ENCODE measurements at regions not wholly inside any gene's neighbourhood (a gene's known extent, or its start where the extent isn't known, plus 50 kb on each side); places are given as distances from the start of the nearest gene placed in this dataset.

DNA sequence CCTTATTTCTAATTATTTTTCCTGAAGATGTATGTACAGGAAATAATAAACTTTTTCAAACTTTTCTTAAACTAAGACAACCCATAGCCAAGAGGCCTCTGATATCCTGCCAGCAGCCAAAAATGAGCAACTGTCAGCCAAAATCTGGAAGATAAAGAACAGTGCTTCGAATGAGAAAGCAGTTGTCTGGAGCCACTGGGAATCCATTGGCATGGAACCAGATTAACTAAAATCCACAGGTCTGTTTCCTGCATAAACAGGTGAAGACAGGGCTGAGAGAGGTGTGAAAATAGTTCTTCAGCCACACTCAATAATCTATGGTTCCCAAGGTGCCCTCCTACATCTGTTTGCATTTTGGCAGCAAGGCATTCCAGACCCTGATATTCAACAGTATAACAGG is 1076.7 kb upstream of the PIK3C3 start:
- Histone ChIP-seq H3K4ac (replicated peaks; ENCODE audit: insufficient read length, low read depth, low read length) (no peak overlapping the region), H3K23ac (ENCODE audit: insufficient read length) (no peak overlapping the region), H3K9me3 (ENCODE audit: insufficient read depth in 2 of 2, low read depth in 1 of 2, low read length in 1 of 2) (no peaks in the 10 kb centered on the region), H2BK5ac (ENCODE audit: low read depth, low read length) (no peak overlapping the region), H3K79me1 (ENCODE audit: low read depth, low read length) (no peaks in the 10 kb centered on the region), H3K4me3 (ENCODE audit: extremely low read depth in 1 of 4, insufficient read depth in 2 of 4, low read depth in 3 of 4, low read length in 4 of 4) (no peak overlapping the region), H4K20me1 (replicated peaks in 1 of 2; ENCODE audit: control insufficient read depth in 1 of 2, insufficient read depth in 2 of 2, low read length in 2 of 2) (no peaks in the 10 kb centered on the region), H2BK120ac (replicated peaks; ENCODE audit: low read depth, low read length) (no peak overlapping the region), H2BK20ac (ENCODE audit: low read length) (no peak overlapping the region), H4K91ac (replicated peaks; ENCODE audit: insufficient read length, low read length) (no peak overlapping the region), H2AK5ac (ENCODE audit: low read depth, low read length) (no peak overlapping the region), H3K4me2 (ENCODE audit: insufficient read depth in 1 of 2, low read depth in 2 of 2, low read length in 2 of 2) (no peak overlapping the region), H3K9ac (replicated peaks in 1 of 4; ENCODE audit: extremely low read depth in 1 of 4, low read depth in 3 of 4, low read length in 3 of 4) (no peak overlapping the region), H3K79me2 (ENCODE audit: control insufficient read depth in 1 of 2, insufficient read depth in 2 of 2, low read length in 2 of 2) (no peaks in the 10 kb centered on the region), H3K56ac (replicated peaks; ENCODE audit: insufficient read length, low read depth, low read length) (no peak overlapping the region), H3K14ac (ENCODE audit: insufficient read length) (no peak overlapping the region), H2BK15ac (ENCODE audit: low read length) (no peak overlapping the region), H4K5ac (ENCODE audit: insufficient read length, low read depth, low read length) (no peak overlapping the region), H4K8ac (ENCODE audit: extremely low read depth, insufficient read depth, low read length) (no peak overlapping the region), H3K18ac (ENCODE audit: extremely low read depth, low read length) (no peak overlapping the region), H3K4me1 (replicated peaks in 1 of 4; ENCODE audit: control insufficient read depth in 3 of 4, insufficient read depth in 4 of 4, low read length in 3 of 4) (peaks cover 0 to 8% (median 1%) of the 10 kb centered on the region in 4 experiments; a peak in 2 of 7 replicates), H2AFZ (ENCODE audit: low read length) (no peak overlapping the region), H3K27ac (ENCODE audit: low read depth, low read length) (no peak overlapping the region), H3K27me3 (replicated peaks in 1 of 4; ENCODE audit: control insufficient read depth in 3 of 4, extremely low read depth in 1 of 4, insufficient read depth in 3 of 4, low read length in 3 of 4) (no peaks in the 10 kb centered on the region), H2BK12ac (ENCODE audit: low read depth, low read length) (no peak overlapping the region), H3K36me3 (ENCODE audit: control insufficient read depth in 2 of 4, insufficient read depth in 4 of 4, low read length in 3 of 4) (no peaks in the 10 kb centered on the region), H3K23me2 (ENCODE audit: low read depth, low read length) (no peaks in the 10 kb centered on the region)
- FAIRE-seq (no peak), DNase-seq (ENCODE audit: low read depth in 1 of 2, low spot score in 2 of 2) (no peak)
- ChIA-PET CTCF (ENCODE audit: partially characterized antibody) (no interaction called here), POLR2A (ENCODE audit: partially characterized antibody) (no interaction called here)
- 74% methylated on average over 1 of the region's 1 CpG; no CpG with 5 or more reads in 1 of the 2 experiments for WGBS, 2 experiments (ENCODE audit: extremely low coverage in 1 of 2, insufficient coverage in 1 of 2, insufficient read length in 1 of 2, insufficient replicate concordance in 2 of 2, low coverage in 1 of 2, low lambda C conversion rate in 2 of 2, missing lambda C conversion rate in 1 of 2)
- TF ChIP-seq TCF12 (IDR thresholded peaks at IDR 0.05; ENCODE audit: low read depth, low read length): peak; percentile 32; the same call in 1 of the 2 replicates
- TF ChIP-seq JUND (IDR thresholded peaks at IDR 0.05; ENCODE audit: low read length): no peak
- no peak for TF ChIP-seq CREB1 (IDR thresholded peaks at IDR 0.05)
- TF ChIP-seq CEBPB (IDR thresholded peaks at IDR 0.05; ENCODE audit: low read depth, low read length): no peak
- TF ChIP-seq RNF2 (IDR thresholded peaks at IDR 0.05; ENCODE audit: borderline replicate concordance, low read depth, low read length, missing control alignments, poor library complexity, severe bottlenecking): no peak
- TF ChIP-seq ASH2L (IDR thresholded peaks at IDR 0.05; ENCODE audit: low read length): no peak
- TF ChIP-seq E2F6 (IDR thresholded peaks at IDR 0.05): peak; percentile 66
- TF ChIP-seq PHF8 (conservative IDR thresholded peaks at IDR 0.05; ENCODE audit: low read depth, low read length): no peak
- TF ChIP-seq SRF (IDR thresholded peaks at IDR 0.05; ENCODE audit: low read depth, low read length): no peak
- peak; percentile 24 for TF ChIP-seq NANOG (IDR thresholded peaks at IDR 0.05; ENCODE audit: insufficient read depth, low read depth, low read length, poor library complexity, severe bottlenecking)
- TF ChIP-seq POU5F1 (IDR thresholded peaks at IDR 0.05; ENCODE audit: low read depth, low read length): peak; percentile 76; the same call in 1 of the 2 replicates
- no peak for TF ChIP-seq SP4 (IDR thresholded peaks at IDR 0.05; ENCODE audit: low read length)
- no peak for TF ChIP-seq EP300 (IDR thresholded peaks at IDR 0.05; ENCODE audit: borderline replicate concordance in 1 of 2, low read depth in 2 of 2, low read length in 2 of 2)
- TF ChIP-seq TAF7 (optimal IDR thresholded peaks at IDR 0.05; ENCODE audit: borderline replicate concordance, low read depth, low read length): no peak

Measured in H1 (cell line).